Vagina (tissue), 2 donors: ENCODE measurements at regions not wholly inside any gene's neighbourhood (a gene's known extent, or its start where the extent isn't known, plus 50 kb on each side); places are given as distances from the start of the nearest gene placed in this dataset.
"Not testable (repeated sequence)": the region's sequence is repeated elsewhere in the genome, so short reads cannot be mapped to it uniquely, and the experiment has no call there.

Experiments used
- POLR2AphosphoS5 ChIP-seq, 2 donors: sonication (generic); formaldehyde crosslinking; IDR thresholded peaks; one replicate each; pipeline ENCODE4 v1.9.0; 2017; ENCODE audit warnings: antibody characterized with exemption in 2 of 2, mild to moderate bottlenecking in 2 of 2, low read depth in 1 of 2; ENCODE audit not compliant: insufficient read depth in 1 of 2
- TF ChIP-seq, protein P1 (sequence below), 3 experiments: fragments of 450-650 bp in 2 of 3; fragments of 200-600 bp in 1 of 3; sonication (generic) in 1 of 3; IDR thresholded peaks; one replicate each; pipeline ENCODE4 v1.5.1; 2017 to 2019; ENCODE audit warnings: antibody characterized with exemption in 3 of 3, mild to moderate bottlenecking in 2 of 3, moderate library complexity in 2 of 3

DNA sequence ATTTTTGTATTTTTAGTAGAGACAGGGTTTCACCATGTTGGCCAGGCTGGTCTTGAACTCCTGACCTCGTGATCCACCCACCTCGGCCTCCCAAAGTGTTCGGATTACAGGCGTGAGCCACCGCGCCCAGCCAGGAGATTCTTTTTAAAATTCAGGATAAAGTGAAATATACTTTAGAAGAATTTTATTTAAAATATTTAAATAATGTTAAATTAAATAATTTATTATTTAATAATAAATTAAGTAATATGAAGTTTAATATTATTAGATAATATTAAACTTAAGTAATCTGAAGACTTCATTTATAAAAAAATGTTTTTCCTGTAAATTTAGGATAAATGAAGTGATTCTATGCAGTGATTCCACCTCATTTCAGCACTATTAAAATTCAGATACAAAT, 175.2 kb upstream of the NANOGP8 start:
- not testable (repeated sequence) for TF ChIP-seq POLR2AphosphoS5 (IDR thresholded peaks at IDR 0.05; ENCODE audit: insufficient read depth in 1 of 2, low read depth in 1 of 2)
- TF ChIP-seq, protein P1, sequence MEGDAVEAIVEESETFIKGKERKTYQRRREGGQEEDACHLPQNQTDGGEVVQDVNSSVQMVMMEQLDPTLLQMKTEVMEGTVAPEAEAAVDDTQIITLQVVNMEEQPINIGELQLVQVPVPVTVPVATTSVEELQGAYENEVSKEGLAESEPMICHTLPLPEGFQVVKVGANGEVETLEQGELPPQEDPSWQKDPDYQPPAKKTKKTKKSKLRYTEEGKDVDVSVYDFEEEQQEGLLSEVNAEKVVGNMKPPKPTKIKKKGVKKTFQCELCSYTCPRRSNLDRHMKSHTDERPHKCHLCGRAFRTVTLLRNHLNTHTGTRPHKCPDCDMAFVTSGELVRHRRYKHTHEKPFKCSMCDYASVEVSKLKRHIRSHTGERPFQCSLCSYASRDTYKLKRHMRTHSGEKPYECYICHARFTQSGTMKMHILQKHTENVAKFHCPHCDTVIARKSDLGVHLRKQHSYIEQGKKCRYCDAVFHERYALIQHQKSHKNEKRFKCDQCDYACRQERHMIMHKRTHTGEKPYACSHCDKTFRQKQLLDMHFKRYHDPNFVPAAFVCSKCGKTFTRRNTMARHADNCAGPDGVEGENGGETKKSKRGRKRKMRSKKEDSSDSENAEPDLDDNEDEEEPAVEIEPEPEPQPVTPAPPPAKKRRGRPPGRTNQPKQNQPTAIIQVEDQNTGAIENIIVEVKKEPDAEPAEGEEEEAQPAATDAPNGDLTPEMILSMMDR (IDR thresholded peaks at IDR 0.05) = not testable (repeated sequence)
